PC-9 (cell line): ENCODE measurements at regions not wholly inside any gene's neighbourhood (a gene's known extent, or its start where the extent isn't known, plus 50 kb on each side); places are given as distances from the start of the nearest gene placed in this dataset.

Source experiments
- BruUV-seq: library from RNA; stranded (reverse); fragments of 400-500 nt; replicated peaks from 2 replicates; lab custom pipeline; 2021; lab: Mats Ljungman, UMichigan
- CTCF ChIA-PET: fragments of 300-600 bp; sonication (Branson Sonifier 250); formaldehyde crosslinking; loops from one replicate; lab custom pipeline; 2022; ENCODE audit warnings: antibody characterized with exemption; lab: Charles Lee
- POLR2A ChIA-PET: fragments of 300-600 bp; sonication (Branson Sonifier 250); formaldehyde crosslinking; loops from one replicate; lab custom pipeline; 2022; ENCODE audit warnings: antibody characterized with exemption; ENCODE audit not compliant: unreplicated experiment; lab: Charles Lee
- DNase-seq, 2 experiments: peaks; one replicate each; pipeline versions ENCODE4 v3.0.0 to v3.0.0-alpha.2; 2015 to 2022; ENCODE audit warnings: mixed read lengths in 1 of 2
- H2AFZ ChIP-seq: fragments of 200-600 bp; sonication (generic); 2 replicates; pipeline ENCODE4 v1.8.1; 2017; ENCODE audit warnings: antibody characterized with exemption
- H3F3A ChIP-seq: fragments of 200-600 bp; sonication (generic); 2 replicates; pipeline ENCODE4 v1.8.1; 2017; ENCODE audit warnings: antibody characterized with exemption, mild to moderate bottlenecking, low read depth; ENCODE audit not compliant: insufficient read depth
- H3K27ac ChIP-seq: fragments of 200-600 bp; sonication (generic); 2 replicates; pipeline ENCODE4 v1.6.1; 2016; ENCODE audit warnings: mixed run types
- H3K27me3 ChIP-seq: fragments of 200-600 bp; sonication (generic); 2 replicates; pipeline ENCODE4 v1.6.1; 2016; ENCODE audit warnings: low read depth, mixed run types; ENCODE audit not compliant: insufficient read depth
- H3K36me3 ChIP-seq: fragments of 200-600 bp; sonication (generic); 2 replicates; pipeline ENCODE4 v1.6.1; 2016; ENCODE audit warnings: low read depth, mixed run types
- H3K4me1 ChIP-seq: fragments of 200-600 bp; sonication (generic); replicated peaks from 2 replicates; pipeline ENCODE4 v1.6.1; 2016; ENCODE audit warnings: mixed run types; ENCODE audit not compliant: insufficient read depth
- H3K4me2 ChIP-seq: fragments of 200-600 bp; sonication (generic); 2 replicates; pipeline ENCODE4 v1.6.1; 2017; ENCODE audit warnings: mixed run types
- H3K4me3 ChIP-seq: fragments of 200-600 bp; sonication (generic); 2 replicates; pipeline ENCODE4 v1.6.1; 2016; ENCODE audit warnings: mixed run types
- H3K79me2 ChIP-seq: fragments of 200-600 bp; sonication (generic); 2 replicates; pipeline ENCODE4 v1.6.1; 2017; ENCODE audit warnings: low read depth, mixed run types
- H3K9me2 ChIP-seq: fragments of 200-600 bp; sonication (generic); 2 replicates; pipeline ENCODE4 v1.8.1; 2017; ENCODE audit warnings: mild to moderate bottlenecking; ENCODE audit not compliant: insufficient read depth
- H3K9me3 ChIP-seq: fragments of 200-600 bp; sonication (generic); 2 replicates; pipeline ENCODE4 v1.8.1; 2016; ENCODE audit warnings: low read depth; ENCODE audit not compliant: insufficient read depth
- H4K20me1 ChIP-seq: fragments of 200-600 bp; sonication (generic); 2 replicates; pipeline ENCODE4 v1.8.1; 2017; ENCODE audit not compliant: insufficient read depth
- CTCF ChIP-seq: fragments of 200-600 bp; sonication (generic); conservative IDR thresholded peaks from 2 replicates; pipeline ENCODE4 v1.6.1; 2017; ENCODE audit warnings: mixed run types, antibody characterized with exemption, mild to moderate bottlenecking, moderate library complexity
- EZH2 ChIP-seq: fragments of 200-600 bp; sonication (generic); IDR thresholded peaks from 2 replicates; pipeline ENCODE4 v1.8.0; 2017; ENCODE audit warnings: antibody characterized with exemption, low read depth
- intact Hi-C: fragments of 100-400 bp; cut with micrococcal nuclease; formaldehyde crosslinking; loops from one replicate; pipeline ENCODE4 v1.10.0; 2022; ENCODE audit not compliant: unreplicated experiment

GRCh38 chr6:82068721-82069120 is 178.8 kb downstream of the IBTK start:
- BruUV-seq = no TSS peak
- Histone ChIP-seq H3K4me3 (no peak overlapping the region), H3K4me2 (no peak overlapping the region), H3K9me2 (no peaks in the 10 kb centered on the region), H3K36me3 (no peaks in the 10 kb centered on the region), H3K79me2 (no peaks in the 10 kb centered on the region), H4K20me1 (no peaks in the 10 kb centered on the region), H3K4me1 (no peaks in the 10 kb centered on the region), H3F3A (no peaks in the 10 kb centered on the region), H3K9me3 (no peaks in the 10 kb centered on the region), H2AFZ (no peak overlapping the region), H3K27me3 (no peaks in the 10 kb centered on the region), H3K27ac (no peak overlapping the region)
- ChIA-PET CTCF (no interaction called here), POLR2A (no interaction called here)
- TF ChIP-seq EZH2 = no peak
- no peak for TF ChIP-seq CTCF
- DNase-seq = no peak
- intact Hi-C loops = no loop called here

- POLR2A ChIA-PET = no interaction called here
- H3K4me2 ChIP-seq = no peak overlapping the region
- H3K36me3 ChIP-seq = no peaks in the 10 kb centered on the region
- no peaks in the 10 kb centered on the region for H4K20me1 ChIP-seq
- no peaks in the 10 kb centered on the region for H3K79me2 ChIP-seq
- no peak overlapping the region for H2AFZ ChIP-seq
- CTCF ChIA-PET = no interaction called here
- no peaks in the 10 kb centered on the region for H3K9me2 ChIP-seq
- TF ChIP-seq CTCF (no peak), EZH2 (no peak)
- no TSS peak for BruUV-seq
- no peak overlapping the region for H3K27ac ChIP-seq
- H3K9me3 ChIP-seq = no peaks in the 10 kb centered on the region
- no peaks in the 10 kb centered on the region for H3F3A ChIP-seq
- H3K4me1 ChIP-seq = no peaks in the 10 kb centered on the region
- no peak for DNase-seq
- H3K4me3 ChIP-seq = no peak overlapping the region
- no peaks in the 10 kb centered on the region for H3K27me3 ChIP-seq
- intact Hi-C loops = no loop called here
Measured at GRCh38 chr6:82066991-82067411, 180.5 kb downstream of the IBTK start.

DNA sequence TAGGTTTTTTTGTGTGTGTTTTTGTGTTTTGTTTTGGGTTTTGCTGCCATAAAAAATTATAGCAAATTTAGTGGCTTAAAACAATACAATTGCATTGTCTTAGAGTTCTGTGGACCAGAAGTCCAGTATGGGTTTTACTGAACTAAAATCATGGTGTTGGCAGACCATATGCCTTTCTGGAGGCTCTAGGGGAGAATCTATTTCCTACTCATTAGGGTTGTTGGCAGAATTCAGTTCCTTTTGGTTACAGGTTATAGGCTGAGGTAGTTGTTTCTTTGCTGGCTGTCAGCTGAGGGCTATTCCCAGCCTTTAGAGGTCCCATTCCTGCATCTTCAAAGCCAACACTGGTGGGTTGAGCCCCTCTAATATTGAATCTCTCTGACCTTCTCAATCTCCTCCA is 181.3 kb downstream of the IBTK start:
- H3K27ac ChIP-seq = no peak overlapping the region
- no peak overlapping the region for H3K4me2 ChIP-seq
- no peak for DNase-seq
- H3K4me1 ChIP-seq = no peaks in the 10 kb centered on the region
- intact Hi-C loops = no loop called here
- TF ChIP-seq CTCF (no peak), EZH2 (no peak)
- no peaks in the 10 kb centered on the region for H3K27me3 ChIP-seq
- POLR2A ChIA-PET = no interaction called here
- H2AFZ ChIP-seq = no peak overlapping the region
- H3K79me2 ChIP-seq = no peaks in the 10 kb centered on the region
- no peak overlapping the region for H3K4me3 ChIP-seq
- no peaks in the 10 kb centered on the region for H3K36me3 ChIP-seq
- H3K9me3 ChIP-seq = no peaks in the 10 kb centered on the region
- no peaks in the 10 kb centered on the region for H3K9me2 ChIP-seq
- CTCF ChIA-PET = no interaction called here
- no peaks in the 10 kb centered on the region for H4K20me1 ChIP-seq
- no TSS peak for BruUV-seq
- no peaks in the 10 kb centered on the region for H3F3A ChIP-seq
